ENCODE measurements at regions not wholly inside any gene's neighbourhood (a gene's known extent, or its start where the extent isn't known, plus 50 kb on each side); places are given as distances from the start of the nearest gene placed in this dataset.
A peak's percentile ranks its signal among the peaks of the same experiment; 100 is the strongest.
"Not testable (repeated sequence)": the region's sequence is repeated elsewhere in the genome, so short reads cannot be mapped to it uniquely, and the experiment has no call there.

- DNase-seq (ENCODE audit: low read depth): no peak
Measured at GRCh38 chr7:148514236-148514635, 76.3 kb upstream of the C7orf33 start.

DNA sequence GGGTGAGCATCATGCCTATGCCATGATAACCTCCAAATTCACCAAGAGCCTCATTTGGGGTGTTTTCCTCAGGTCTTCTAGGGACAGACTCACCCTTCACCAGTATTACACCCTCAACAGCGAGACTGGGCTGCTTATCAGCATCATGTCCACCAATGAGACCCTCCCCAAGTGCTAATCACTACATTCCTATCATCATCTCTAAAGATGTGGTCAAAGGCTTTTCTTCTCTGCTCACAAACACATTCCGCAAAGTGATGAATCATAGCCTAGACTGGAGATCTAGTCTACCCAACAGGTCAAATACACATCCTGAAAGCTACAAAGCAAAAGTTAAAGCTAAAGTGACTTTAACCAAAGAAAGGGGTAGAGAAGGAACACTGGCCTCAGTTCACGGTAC is 75.3 kb upstream of the C7orf33 start:
- DNase-seq (ENCODE audit: low read depth): no peak

DNA sequence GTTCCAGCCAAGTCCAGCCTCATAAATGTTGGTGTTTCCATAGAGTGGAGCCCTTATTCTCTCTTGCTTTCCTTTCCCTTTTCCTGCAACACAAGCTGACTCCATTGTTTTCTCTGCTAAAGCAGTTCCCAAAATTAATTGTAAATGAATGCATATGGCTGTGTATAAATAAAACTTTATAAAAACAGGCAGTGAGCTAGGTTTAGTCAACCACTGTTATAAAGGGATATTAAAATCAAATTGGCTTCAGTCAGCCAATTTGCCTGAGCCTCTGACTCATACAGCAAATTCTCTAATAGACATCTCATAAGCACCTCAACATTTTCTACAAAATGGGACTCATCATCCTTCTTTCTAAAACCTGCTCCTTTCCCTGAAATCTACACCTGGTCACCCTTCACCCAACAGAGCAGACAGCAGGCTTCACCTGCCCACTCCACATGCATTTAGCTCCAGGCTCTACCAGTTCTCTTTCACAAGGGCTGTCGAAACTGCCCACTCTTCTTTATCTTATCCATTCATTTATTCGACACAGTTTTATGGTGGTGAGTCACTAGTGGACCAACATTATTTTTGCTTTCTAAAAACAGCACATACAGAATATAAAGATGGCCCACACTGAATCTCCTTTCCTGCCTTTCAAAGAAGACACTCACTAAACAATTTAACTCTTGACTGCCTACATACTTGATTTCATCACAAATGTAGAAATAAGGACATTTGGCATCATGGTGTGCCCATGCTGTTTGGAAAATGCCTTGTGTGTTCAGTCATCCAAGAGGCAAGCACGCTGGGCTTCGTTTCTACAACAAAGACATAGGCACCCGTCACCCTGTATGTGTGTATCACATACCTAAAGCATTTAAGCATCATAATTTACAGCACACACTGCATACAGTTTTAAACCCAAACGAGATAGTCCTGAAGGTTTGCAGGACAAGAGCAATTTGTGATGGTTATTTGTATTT is 74.6 kb upstream of the C7orf33 start:
- DNase-seq (ENCODE audit: low read depth): no peak

GRCh38 chr7:148519386-148519785 is 71.2 kb upstream of the C7orf33 start:
- DNase-seq (ENCODE audit: low read depth): not testable (repeated sequence)

DNA sequence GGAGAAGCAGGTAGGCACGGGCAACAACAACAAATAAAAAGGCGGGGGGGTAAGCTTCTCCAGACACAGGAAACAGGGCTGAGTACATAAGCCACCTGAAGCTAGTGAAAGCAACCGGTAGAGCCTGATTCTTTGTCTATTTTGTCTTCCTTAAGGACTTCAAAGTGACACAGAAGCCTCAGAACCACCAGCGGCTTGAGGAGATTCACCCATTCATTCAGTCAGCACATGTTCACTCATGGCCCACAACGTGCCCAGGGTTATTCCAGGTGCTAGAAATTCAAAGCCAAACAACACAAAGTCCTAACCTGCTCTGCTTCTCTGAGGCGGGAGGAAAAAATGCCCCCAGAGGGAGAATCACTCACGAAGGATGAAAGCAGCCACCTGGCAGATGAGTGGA is 69.3 kb upstream of the C7orf33 start:
- DNase-seq (ENCODE audit: low read depth): no peak

DNA sequence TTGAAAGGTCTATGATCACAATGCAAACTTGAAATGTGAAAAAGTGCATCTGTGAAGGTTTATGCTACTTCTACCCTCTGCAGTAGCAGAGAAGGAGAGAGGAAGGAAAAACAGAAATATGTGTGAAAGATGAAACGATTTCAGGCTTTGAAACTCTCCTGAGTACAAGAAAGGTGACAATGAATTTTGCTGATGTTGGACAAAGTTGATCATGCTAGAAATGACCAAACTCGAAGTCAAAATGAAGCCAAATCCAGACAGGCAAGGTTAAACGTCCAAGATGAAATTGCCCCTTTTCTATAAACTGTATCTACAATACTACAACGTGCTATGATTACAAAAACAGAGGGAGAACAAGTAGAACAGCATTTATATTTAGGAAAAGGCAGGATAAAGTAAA is 67.0 kb upstream of the C7orf33 start:
- no peak for DNase-seq (ENCODE audit: low read depth)

- no peak for DNase-seq (ENCODE audit: low read depth)
Measured at GRCh38 chr7:148524479-148525224, 65.9 kb upstream of the C7orf33 start.

DNA sequence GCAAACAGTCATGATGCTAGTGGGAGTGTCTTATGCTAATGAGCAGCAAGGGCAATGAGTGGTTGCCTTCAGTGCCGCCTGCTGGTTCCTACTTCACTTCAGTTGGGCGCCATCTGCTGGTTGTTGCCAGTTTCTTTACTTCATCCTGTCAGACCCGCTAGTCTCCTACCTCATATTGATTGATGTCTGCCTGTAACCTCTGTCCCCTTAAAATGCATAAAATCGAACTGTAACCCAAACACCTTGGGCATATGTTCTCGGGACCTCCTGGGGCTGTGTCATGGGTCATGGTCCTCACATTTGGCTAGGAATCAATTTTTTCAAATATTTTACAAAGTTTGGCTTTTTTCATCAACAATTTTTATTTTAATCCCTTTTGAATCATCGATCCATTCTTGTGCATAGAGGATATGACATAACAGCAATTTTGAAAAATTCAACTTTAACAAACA is 62.8 kb upstream of the C7orf33 start:
- peak; percentile 84 for DNase-seq (ENCODE audit: low read depth)

- DNase-seq (ENCODE audit: low read depth): peak; percentile 19
Measured at GRCh38 chr7:148535217-148535616, 55.3 kb upstream of the C7orf33 start.

DNA sequence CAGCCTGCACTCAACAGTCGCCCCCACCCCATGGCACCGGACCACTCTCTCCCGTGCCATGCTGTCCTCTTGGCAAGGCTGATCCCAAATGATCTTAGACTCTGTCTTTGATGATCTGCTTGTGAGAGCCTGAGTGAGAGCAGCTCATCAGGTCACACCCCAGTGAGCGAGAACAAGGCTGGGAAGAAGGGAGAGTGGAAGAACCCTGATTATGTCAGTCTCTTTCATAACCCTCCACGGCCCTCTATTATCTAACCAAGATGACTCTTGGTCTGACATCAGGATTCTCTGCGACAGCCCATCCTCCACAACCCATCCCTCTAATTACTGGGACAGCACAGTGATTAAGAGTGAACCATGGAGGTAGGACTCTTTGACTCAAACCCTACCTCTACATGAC is 53.1 kb upstream of the C7orf33 start:
- no peak for DNase-seq (ENCODE audit: low read depth)

DNA sequence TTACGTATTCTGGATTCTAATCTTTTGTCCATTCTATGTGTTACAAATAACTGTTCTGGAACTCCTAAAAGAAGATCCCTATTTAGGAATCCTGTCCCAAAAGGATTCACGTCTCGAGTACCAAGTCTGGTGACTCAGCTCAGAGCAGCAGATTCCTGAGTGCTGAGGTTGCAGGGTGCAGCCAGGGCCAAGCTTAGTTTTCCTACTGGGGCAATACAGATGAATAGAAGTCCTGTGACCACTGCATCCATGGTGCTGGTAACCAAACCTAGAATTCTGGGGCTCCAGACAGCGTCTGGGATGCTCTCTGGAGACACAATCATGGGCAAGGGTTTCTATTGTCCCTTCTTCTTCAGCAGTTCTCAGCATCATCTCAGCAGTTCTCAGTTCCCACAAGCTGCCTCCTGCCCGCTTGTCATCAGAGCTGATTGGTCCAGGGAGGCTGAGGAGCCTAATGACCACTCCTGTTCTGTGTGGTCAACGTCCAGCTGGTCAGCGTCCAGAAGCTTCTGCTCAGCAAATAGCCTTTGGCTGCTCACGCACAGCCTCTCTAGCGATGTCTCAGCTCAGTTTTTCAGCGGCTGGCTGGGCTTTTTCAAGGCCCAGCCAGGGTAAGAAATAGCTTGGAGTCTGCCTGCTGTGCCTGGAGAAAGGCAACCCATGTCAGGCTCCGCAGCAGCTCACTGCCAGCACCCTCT is 50.4 kb upstream of the C7orf33 start:
- DNase-seq (ENCODE audit: low read depth): peak; percentile 83
